ENCODE measurements at regions not wholly inside any gene's neighbourhood (a gene's known extent, or its start where the extent isn't known, plus 50 kb on each side); places are given as distances from the start of the nearest gene placed in this dataset.

- TF ChIP-seq POLR2A (IDR thresholded peaks at IDR 0.05): no peak
- TF ChIP-seq, protein P1, sequence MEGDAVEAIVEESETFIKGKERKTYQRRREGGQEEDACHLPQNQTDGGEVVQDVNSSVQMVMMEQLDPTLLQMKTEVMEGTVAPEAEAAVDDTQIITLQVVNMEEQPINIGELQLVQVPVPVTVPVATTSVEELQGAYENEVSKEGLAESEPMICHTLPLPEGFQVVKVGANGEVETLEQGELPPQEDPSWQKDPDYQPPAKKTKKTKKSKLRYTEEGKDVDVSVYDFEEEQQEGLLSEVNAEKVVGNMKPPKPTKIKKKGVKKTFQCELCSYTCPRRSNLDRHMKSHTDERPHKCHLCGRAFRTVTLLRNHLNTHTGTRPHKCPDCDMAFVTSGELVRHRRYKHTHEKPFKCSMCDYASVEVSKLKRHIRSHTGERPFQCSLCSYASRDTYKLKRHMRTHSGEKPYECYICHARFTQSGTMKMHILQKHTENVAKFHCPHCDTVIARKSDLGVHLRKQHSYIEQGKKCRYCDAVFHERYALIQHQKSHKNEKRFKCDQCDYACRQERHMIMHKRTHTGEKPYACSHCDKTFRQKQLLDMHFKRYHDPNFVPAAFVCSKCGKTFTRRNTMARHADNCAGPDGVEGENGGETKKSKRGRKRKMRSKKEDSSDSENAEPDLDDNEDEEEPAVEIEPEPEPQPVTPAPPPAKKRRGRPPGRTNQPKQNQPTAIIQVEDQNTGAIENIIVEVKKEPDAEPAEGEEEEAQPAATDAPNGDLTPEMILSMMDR (IDR thresholded peaks at IDR 0.05): no peak
These were observed 73.8 kb downstream of the RPLP1 start for GRCh38 chr15:69526081-69527061.

Data from sigmoid colon (tissue), 3 donors.